HL-60 (cell line): ENCODE measurements at regions not wholly inside any gene's neighbourhood (a gene's known extent, or its start where the extent isn't known, plus 50 kb on each side); places are given as distances from the start of the nearest gene placed in this dataset.

Source experiments
- DNase-seq, 2 experiments: peaks; one replicate each; pipeline ENCODE4 v3.0.0-alpha.2; 2010 to 2020; ENCODE audit warnings: low read depth in 1 of 2, low spot score in 1 of 2
- H3K27ac ChIP-seq: fragments of 250-450 bp; sonication (Bioruptor Pico); replicated peaks from 2 replicates; pipeline ENCODE4 v1.5.1; 2020; ENCODE audit warnings: mild to moderate bottlenecking, moderate library complexity
- H3K27me3 ChIP-seq: fragments of 250-450 bp; sonication (Bioruptor Pico); 2 replicates; pipeline ENCODE4 v1.5.1; 2021; ENCODE audit warnings: mild to moderate bottlenecking, moderate library complexity; ENCODE audit not compliant: insufficient read depth, poor library complexity, severe bottlenecking
- H3K4me3 ChIP-seq: replicated peaks from 2 replicates; pipeline ENCODE4 v1.5.1; 2011; ENCODE audit warnings: mild to moderate bottlenecking, control low read depth, low read length; ENCODE audit not compliant: insufficient read depth
- GABPA ChIP-seq: IDR thresholded peaks from 2 replicates; pipeline ENCODE4 v1.6.1; 2012; ENCODE audit warnings: low read depth
- POLR2AphosphoS5 ChIP-seq: IDR thresholded peaks from 2 replicates; pipeline ENCODE4 v1.6.1; 2012; ENCODE audit warnings: low read depth
- REST ChIP-seq: IDR thresholded peaks from 2 replicates; pipeline ENCODE4 v1.6.1; 2012; ENCODE audit warnings: low read depth; ENCODE audit not compliant: insufficient replicate concordance
- SPI1 ChIP-seq: IDR thresholded peaks from 2 replicates; pipeline ENCODE4 v1.6.1; 2012; ENCODE audit warnings: low read depth, mild to moderate bottlenecking, borderline replicate concordance
- TF ChIP-seq, protein P1 (sequence below): IDR thresholded peaks from one replicate; pipeline ENCODE4 v1.5.1; 2011; ENCODE audit warnings: low read length, control low read depth, inconsistent platforms; ENCODE audit not compliant: insufficient read depth

DNA sequence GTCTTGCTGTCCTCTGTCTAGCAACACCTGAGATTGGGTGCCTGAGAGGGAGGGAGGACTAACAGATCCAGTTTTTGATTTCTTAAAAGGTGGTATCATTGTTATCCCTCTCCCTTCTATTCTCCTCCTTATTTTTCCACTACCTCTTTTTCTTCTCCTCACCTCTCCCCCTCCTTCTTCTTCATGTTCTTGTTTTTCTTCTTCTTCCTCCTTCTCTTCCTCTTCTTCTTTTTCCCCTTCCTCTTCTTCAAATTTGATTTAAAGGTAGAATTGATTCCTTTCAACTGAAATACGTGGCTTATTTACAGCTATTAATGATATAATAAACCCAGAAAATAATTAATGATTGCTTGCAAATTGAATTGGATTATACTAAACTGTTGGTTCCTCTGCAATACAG, 256.8 kb upstream of the BTG1 start:
- no peak overlapping the region for H3K4me3 ChIP-seq
- TF ChIP-seq POLR2AphosphoS5 (no peak), SPI1 (peak; percentile 75)
- no peak for DNase-seq
- no peak overlapping the region for H3K27ac ChIP-seq
- H3K27me3 ChIP-seq: no peaks in the 10 kb centered on the region

GRCh38 chr12:92400006-92400405, 254.4 kb upstream of the BTG1 start:
- TF ChIP-seq REST (no peak), GABPA (no peak), POLR2AphosphoS5 (no peak), SPI1 (no peak)
- TF ChIP-seq, protein P1, sequence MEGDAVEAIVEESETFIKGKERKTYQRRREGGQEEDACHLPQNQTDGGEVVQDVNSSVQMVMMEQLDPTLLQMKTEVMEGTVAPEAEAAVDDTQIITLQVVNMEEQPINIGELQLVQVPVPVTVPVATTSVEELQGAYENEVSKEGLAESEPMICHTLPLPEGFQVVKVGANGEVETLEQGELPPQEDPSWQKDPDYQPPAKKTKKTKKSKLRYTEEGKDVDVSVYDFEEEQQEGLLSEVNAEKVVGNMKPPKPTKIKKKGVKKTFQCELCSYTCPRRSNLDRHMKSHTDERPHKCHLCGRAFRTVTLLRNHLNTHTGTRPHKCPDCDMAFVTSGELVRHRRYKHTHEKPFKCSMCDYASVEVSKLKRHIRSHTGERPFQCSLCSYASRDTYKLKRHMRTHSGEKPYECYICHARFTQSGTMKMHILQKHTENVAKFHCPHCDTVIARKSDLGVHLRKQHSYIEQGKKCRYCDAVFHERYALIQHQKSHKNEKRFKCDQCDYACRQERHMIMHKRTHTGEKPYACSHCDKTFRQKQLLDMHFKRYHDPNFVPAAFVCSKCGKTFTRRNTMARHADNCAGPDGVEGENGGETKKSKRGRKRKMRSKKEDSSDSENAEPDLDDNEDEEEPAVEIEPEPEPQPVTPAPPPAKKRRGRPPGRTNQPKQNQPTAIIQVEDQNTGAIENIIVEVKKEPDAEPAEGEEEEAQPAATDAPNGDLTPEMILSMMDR: no peak
- Histone ChIP-seq H3K27ac (no peak overlapping the region), H3K4me3 (no peak overlapping the region), H3K27me3 (no peaks in the 10 kb centered on the region)
- DNase-seq: no peak

GRCh38 chr12:92398565-92399309, 253.1 kb upstream of the BTG1 start:
- no peak for TF ChIP-seq POLR2AphosphoS5
- TF ChIP-seq REST: no peak
- no peak for TF ChIP-seq GABPA
- Histone ChIP-seq H3K27ac (no peak overlapping the region), H3K4me3 (no peak overlapping the region), H3K27me3 (no peaks in the 10 kb centered on the region)
- DNase-seq: no peak

GRCh38 chr12:92396647-92397252, 251.1 kb upstream of the BTG1 start:
- H3K4me3 ChIP-seq: no peak overlapping the region
- DNase-seq: no peak
- H3K27me3 ChIP-seq: no peaks in the 10 kb centered on the region
- TF ChIP-seq SPI1 (no peak), REST (no peak), GABPA (no peak), POLR2AphosphoS5 (no peak)
- TF ChIP-seq, protein P1: no peak
- H3K27ac ChIP-seq: no peak overlapping the region
